GM19239 (cell line): ENCODE measurements at regions not wholly inside any gene's neighbourhood (a gene's known extent, or its start where the extent isn't known, plus 50 kb on each side); places are given as distances from the start of the nearest gene placed in this dataset.
"Not testable (repeated sequence)": the region's sequence is repeated elsewhere in the genome, so short reads cannot be mapped to it uniquely, and the experiment has no call there.

ENCODE experiments used
- DNase-seq: peaks from one replicate; pipeline ENCODE4 v3.0.0; 2011; ENCODE audit warnings: low spot score; ENCODE audit not compliant: insufficient read length
- FAIRE-seq: peaks from 2 replicates; lab custom pipeline; 2011; peaks lifted over from hg19 to GRCh38; lab: Jason Lieb, UNC

DNA sequence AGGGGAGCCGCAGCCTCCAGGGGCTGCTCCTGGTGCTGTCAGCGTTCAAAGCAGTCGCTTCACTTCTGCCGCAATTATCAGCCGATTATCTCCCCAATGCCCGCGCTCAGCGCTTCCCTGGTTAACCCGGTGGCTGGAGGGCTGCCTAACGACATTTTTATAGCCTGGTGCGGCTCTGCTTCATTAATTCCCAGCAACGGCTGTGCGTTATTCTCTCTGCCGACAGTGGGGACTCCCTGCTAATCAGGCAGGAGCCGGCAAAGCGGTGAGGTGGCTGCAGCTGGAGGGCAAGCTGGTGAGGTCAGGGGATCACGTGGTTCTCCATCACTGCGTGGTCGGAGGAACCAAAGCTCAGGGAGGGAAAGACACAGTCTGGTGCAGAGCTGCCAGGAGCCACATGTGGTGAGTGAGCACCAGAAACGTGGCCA is 62.9 kb downstream of the GLRX5 start:
- no peak for DNase-seq
- FAIRE-seq = peak; percentile 66

DNA sequence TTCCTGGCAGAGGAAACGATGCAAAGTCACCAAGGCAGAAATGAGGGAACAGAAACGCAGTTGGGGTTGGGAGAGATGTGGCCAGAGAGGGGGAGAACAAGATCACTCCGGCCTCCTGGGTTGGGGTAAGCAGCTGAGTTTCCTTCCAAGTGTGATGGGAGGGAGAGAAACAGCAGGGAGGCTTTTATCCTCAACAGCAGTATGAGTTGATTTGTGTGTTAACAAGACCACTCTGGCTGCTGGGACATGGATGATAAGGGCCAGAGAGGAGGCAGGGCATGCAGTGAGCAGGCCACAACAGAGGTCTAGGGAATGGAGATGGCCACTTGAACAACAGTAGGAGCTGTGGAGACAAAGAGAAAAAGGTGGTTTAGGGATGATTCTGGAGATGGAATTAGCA is 66.8 kb downstream of the GLRX5 start:
- no peak for FAIRE-seq
- DNase-seq = no peak

DNA sequence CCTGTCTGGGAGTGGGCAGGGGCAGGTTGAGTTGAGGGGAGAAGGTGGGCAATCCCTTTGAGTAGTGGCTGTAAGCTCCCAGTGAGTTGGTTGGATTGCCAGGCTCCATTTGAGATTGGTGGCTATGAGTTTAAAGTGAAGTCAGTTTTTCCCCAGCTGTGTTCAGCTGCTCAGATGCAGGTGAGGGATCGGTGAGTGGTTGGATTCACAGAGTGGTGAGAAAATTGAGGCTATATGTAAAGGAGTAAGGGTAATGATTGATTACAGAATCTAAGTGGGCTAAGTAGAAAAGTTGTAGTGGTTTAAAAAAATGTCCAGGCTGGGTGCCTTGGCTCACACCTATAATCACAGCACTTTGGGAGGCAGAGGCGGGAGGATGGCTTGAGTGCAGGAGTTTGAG is 68.6 kb downstream of the GLRX5 start:
- DNase-seq (no peak), FAIRE-seq (no peak)

DNA sequence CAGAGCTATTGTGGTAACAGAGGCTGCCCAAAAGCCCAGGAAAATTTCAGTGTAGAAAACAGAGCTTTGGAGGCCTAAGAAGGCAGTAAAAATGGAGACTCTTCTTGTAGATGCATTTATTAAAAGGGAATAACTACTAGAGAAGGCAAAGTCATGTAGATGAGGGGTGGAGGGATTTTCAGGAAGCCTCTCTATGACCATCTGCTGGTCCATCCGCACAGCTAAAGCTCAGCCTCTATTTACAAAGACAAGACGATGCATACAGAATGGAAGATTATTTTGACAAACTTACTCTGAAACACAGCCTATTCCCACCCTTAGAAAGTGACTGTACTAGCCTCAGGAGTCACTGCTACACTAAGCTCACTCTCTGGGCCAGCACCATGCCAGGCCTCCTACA is 71.4 kb downstream of the GLRX5 start:
- DNase-seq (no peak), FAIRE-seq (no peak)

DNA sequence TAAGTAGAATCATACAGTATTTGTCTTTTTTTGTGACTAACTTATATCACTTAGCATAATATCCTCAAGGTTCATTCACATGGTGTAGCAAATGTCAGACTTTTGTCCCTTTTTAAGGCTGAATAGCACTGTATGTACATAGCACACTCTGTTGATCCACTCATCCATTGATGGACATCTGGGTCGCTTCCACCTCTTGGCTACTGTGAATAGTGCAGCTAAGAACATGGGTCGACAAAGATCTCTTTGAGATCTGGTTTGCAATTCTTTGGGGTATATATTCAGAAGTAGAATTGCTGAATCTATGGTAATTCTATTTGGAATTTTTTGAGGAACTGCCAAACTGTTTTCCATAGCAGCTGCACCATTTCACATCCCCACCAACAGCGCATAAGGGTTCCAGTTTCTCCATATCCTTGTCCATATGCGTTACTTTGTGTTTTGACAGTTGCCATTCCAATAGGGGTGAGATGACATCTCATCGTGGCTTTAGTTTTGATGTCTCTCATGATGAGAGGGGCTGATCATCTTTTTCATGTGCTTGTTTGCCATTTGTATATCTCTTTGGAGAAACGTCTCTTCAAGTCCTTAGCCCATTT is 73.9 kb downstream of the GLRX5 start:
- DNase-seq = no peak
- no peak for FAIRE-seq

DNA sequence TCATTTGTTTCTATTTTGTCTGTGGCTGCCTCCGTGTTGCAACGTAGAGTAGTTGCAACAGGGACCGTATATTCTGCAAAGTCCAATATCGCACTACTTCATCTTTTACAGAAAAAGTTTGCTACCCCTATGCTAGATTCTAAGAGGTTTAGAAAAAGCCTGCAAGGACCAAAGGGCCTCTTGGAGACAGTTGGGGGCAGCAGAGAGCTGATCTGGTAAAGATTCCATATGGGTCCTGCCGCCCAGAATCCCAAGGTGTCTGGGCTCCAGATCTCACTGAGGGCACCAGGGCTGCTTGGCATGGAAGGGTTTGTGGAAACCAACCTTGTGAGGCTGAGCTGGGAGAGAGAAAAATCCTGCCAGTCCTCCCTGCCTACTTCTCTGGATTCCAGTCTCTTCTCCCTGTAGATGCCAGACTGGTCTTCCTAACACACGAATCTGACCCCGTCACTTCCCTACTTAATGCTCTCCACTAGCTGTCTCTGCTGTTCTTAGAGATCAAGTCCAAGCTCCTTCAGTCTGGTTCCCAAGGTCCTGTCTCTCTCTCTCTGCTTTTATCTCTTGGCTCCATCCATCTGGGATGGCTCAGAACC is 74.6 kb downstream of the GLRX5 start:
- FAIRE-seq = peak; percentile 81
- peak; percentile 40 for DNase-seq

DNA sequence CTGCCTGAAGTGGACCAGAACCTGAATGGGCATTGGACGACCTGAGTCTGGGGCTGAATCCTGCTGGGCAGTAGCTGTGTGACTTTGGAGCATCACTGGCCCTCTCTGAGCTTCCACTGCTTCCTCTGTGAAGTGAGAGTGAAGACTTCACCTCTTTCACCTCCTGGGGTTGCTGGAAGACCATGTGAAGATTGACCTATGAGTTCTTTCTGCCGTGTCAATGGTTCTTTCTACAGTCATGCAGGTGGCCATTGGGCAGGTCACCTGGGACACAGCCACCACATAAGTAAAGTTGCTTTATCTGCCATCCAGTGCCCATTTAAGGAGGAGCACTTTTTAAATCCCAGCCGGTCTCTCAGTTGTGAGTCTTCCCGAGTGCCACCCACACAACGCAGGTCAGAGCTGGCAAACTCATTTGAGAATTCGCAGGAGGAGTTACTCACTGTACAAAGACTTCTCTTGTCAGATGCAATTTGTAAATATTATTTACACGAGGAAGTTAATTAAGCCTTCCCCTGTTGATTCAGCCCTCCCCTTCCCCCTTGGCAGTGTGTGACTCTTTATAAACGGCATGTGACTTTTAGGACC is 74.8 kb upstream of the TCL1B start:
- FAIRE-seq (peak; percentile 26), DNase-seq (no peak)

DNA sequence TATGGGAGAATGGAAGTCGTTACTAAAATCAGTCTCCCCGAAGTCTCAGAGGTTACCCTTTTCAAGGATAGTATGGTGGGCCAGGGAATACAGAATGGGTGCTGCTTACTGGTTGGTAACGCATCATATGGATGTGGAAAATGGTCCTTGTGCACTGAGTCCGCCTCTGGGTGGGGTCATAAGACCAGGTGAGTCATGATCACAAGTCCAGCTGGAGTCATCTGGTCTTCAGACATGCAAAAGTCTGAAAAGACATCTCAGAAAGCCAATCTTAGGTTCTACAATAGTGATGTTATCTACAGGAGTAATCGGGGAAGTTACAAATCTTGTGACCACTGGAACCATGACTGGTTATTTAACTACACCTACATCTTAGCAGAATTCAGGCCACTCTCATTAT is 71.9 kb upstream of the TCL1B start:
- DNase-seq (no peak), FAIRE-seq (no peak)

DNA sequence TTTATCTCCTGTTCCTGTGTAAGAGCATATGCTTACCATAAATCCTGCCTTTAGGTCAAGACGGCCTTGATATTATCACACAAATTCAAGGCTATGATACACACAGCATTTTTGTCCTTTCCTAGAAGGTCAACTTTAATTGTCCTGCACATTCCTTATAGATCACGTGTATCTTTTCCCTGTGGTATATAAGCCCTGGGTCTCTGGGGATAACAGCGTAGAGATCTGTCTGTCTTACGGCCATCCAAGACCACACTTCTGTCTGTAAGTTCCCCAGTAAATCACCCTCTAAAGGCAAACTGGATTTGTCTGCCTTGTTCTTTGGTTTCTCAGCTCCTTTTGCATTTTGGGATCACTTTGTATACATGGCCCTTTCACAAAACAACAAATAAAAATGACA is 69.5 kb upstream of the TCL1B start:
- DNase-seq (no peak), FAIRE-seq (no peak)

DNA sequence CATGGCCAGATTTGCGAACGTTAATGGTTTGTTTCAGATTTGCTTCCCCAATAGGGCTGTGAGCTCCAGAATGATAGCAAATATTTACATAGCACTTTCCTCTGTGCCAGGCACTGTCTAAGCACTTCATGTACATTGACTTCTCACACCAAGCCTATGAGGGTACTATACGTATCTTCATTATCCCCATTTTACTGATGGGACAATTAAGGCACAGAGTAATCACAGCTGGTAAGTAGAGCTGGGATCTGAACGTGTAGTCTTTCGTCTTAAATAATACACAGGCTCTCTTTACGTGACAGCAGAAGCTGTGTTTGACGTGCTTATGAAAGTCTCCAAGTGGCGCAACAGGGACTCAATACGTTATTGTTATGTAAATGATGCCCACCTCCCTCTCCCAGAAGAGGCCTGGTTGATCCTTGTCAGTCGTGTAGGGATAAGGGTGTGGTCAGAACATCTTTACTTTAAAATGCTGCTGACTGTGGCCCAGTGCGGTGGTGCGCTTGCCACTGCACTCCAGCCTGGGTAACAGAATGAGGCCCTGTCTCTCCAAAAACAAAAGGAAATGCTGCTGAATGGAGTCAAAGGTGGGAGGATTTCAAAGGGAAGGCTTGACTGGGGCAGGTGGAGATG is 66.3 kb upstream of the TCL1B start:
- no peak for DNase-seq
- no peak for FAIRE-seq

DNA sequence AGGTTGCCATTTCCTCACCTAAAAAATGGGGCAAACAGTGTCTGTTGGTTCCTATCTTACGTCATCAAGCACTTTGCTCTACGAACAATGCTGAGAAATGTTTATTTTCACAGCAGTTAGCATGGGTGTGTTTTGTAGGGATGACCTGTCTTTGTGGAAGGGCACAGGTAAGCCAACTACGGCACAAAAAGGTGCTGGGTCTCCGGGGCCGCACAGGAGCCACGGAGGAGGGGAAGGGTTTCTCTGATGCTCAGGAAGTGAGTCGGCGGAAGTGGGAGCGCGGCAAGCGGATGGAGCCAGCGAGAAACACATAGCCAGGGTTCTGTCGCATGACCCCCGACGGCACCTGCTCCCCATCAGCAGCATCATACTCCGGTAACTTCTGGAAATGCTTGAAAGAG is 65.6 kb upstream of the TCL1B start:
- DNase-seq (no peak), FAIRE-seq (no peak)

DNA sequence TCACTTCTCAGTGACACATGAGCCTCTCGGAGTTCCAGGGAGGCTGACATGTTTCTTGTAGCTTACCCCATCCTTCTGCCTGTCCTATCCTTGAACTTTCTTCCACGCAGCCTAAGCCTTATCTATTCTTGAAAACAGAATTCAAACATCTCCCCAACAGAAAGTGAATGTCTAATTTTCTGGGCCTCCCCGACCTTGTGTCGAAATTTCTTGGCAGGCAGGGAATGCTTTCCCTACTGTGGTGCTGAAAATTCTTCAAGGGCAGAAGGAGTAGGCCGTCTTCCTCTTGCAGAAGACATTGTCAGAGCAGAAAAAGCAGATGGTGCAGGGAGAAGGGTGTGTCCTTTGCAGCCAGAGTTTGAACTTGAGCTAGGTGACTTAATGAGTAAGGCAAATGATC is 63.0 kb upstream of the TCL1B start:
- no peak for FAIRE-seq
- no peak for DNase-seq

DNA sequence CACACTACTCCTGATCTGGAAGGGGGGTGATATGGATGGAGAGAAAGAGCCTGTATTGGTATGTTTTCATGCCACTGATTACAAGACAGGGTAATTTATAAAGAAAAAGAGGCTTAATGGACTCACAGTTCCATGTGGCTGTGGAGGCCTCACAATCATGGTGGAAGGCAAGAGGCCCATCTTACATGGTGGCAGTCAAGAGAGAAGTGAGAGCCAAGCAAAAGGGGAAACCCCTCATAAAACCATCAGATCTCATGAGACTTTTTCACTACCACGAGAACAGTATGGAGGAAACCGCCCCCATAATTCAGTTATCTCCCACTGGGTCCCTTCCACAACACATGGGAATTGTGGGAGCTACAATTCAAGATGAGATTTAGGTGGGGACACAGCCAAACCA is 60.5 kb upstream of the TCL1B start:
- DNase-seq, FAIRE-seq: not testable (repeated sequence)

DNA sequence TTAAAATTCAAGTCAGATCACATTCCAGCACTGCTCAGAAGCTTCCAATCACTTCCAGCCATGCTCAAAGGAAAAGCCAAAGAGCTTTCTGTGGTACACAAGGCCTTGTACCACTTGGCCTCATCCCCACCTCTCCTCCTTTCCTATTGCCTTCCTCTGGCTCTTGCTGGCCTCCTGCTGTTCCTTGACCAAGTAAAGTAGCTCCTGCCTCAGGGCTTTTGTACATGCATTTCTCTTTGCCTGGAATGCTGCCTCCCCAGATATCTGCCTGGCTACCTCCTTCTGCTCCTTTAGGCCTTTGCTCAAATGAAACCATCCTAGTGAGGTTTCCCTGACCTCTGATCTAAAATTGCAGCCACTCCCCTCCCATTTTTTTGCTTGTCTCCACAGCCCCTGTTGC is 51.2 kb upstream of the TCL1B start:
- no peak for FAIRE-seq
- DNase-seq = no peak
